ENCODE measurements at regions not wholly inside any gene's neighbourhood (a gene's known extent, or its start where the extent isn't known, plus 50 kb on each side); places are given as distances from the start of the nearest gene placed in this dataset.
"Not testable (repeated sequence)": the region's sequence is repeated elsewhere in the genome, so short reads cannot be mapped to it uniquely, and the experiment has no call there.

- ATAC-seq: no peak
- TF ChIP-seq, protein P1, sequence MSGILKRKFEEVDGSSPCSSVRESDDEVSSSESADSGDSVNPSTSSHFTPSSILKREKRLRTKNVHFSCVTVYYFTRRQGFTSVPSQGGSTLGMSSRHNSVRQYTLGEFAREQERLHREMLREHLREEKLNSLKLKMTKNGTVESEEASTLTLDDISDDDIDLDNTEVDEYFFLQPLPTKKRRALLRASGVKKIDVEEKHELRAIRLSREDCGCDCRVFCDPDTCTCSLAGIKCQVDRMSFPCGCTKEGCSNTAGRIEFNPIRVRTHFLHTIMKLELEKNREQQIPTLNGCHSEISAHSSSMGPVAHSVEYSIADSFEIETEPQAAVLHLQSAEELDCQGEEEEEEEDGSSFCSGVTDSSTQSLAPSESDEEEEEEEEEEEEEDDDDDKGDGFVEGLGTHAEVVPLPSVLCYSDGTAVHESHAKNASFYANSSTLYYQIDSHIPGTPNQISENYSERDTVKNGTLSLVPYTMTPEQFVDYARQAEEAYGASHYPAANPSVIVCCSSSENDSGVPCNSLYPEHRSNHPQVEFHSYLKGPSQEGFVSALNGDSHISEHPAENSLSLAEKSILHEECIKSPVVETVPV (CRISPR knock-in tag; IDR thresholded peaks at IDR 0.05): no peak
Measured at GRCh38 chr6:94894300-94894699, 683.0 kb upstream of the MANEA start.

DNA sequence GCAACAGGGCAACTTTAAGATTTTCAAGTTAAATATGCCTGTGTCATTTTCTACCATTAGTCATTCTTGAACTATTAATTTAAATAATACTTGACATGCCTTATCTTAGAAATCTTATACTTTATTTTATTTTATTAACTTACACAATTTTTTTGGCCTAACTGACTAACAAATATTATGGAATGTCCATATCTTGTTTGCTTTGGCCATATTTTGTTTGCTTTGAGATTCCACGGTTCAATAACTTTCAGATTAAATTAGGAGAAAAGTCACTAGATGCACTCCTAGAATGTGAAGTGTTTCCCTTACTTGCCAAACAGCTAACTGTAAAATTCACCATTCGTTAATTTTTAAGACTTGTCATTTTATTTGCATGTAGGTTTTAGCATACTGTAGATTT is 684.0 kb upstream of the MANEA start:
- no peak for TF ChIP-seq PPARA (CRISPR knock-in tag; IDR thresholded peaks at IDR 0.05; ENCODE audit: borderline replicate concordance)
- no peak for TF ChIP-seq TCF4 (CRISPR knock-in tag; IDR thresholded peaks at IDR 0.05; ENCODE audit: borderline replicate concordance)
- no peak for TF ChIP-seq ARNTL (CRISPR knock-in tag; IDR thresholded peaks at IDR 0.05; ENCODE audit: borderline replicate concordance, low read depth)
- TF ChIP-seq OSR1 (CRISPR knock-in tag; IDR thresholded peaks at IDR 0.05): no peak
- no peak for TF ChIP-seq PATZ1 (CRISPR knock-in tag; IDR thresholded peaks at IDR 0.05; ENCODE audit: borderline replicate concordance)
- TF ChIP-seq CSDC2 (CRISPR knock-in tag; IDR thresholded peaks at IDR 0.05): no peak
- TF ChIP-seq TSHZ2 (CRISPR knock-in tag; IDR thresholded peaks at IDR 0.05): no peak
- TF ChIP-seq ZFP3 (CRISPR knock-in tag; IDR thresholded peaks at IDR 0.05): no peak
- no peak for TF ChIP-seq TOX (CRISPR knock-in tag; IDR thresholded peaks at IDR 0.05; ENCODE audit: borderline replicate concordance)
- no peak for ATAC-seq

DNA sequence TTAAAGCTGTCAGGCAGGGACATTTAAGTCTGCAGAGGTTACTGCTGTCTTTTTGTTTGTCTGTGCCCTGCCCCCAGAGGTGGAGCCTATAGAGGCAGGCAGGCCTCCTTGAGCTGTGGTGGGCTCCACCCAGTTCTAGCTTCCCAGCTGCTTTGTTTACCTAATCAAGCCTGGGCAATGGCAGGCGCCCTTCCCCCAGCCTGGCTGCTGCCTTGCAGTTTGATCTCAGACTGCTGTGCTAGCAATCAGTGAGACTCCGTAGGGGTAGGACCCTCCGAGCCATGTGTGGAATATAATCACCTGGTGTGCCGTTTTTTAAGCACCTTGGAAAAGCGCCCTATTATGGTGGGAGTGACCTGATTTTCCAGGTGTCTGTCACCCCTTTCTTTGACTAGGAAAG is 703.5 kb upstream of the MANEA start:
- ATAC-seq: not testable (repeated sequence)

DNA sequence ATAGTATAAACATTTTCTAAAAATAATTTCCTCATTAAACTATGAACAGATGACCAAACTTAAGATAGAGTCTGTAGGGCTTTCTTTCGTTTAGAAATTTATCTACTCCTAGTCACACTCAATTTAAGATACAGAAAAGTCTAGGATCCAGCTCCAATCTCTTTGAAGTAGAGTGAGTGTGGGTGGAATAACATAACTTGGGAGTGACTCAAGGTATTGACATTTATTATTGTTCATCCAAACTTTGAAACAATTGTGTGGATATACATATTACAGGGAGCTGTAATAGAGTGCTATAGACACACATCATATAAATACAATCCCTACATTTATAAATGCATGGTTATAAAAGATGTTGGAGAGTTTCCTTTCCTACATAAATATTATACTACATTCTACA is 715.2 kb upstream of the MANEA start:
- no peak for TF ChIP-seq CSDC2 (CRISPR knock-in tag; IDR thresholded peaks at IDR 0.05)
- TF ChIP-seq PPARA (CRISPR knock-in tag; IDR thresholded peaks at IDR 0.05; ENCODE audit: borderline replicate concordance): no peak
- TF ChIP-seq TOX (CRISPR knock-in tag; IDR thresholded peaks at IDR 0.05; ENCODE audit: borderline replicate concordance): no peak
- ATAC-seq: no peak

GRCh38 chr6:94859924-94860323 is 717.4 kb upstream of the MANEA start:
- no peak for ATAC-seq
- TF ChIP-seq ISL1 (CRISPR knock-in tag; IDR thresholded peaks at IDR 0.05): no peak
- TF ChIP-seq, protein P1 (CRISPR knock-in tag; IDR thresholded peaks at IDR 0.05): no peak

DNA sequence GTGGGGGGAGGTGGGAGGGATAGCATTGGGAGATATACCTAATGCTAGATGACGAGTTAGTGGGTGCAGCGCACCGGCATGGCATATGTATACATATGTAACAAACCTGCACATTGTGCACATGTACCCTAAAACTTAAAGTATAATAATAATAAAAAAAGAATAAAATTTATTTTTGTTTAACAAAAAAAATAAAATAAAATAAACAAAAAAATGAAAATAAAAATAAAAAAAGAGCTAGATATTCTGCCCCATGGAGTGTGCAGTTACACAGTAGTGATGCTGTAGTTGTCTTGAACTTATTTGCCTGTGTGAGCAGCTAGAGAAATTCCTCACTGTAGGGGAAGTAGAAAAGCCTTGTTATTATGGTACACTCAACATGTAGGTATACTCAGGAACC is 720.3 kb upstream of the MANEA start:
- ATAC-seq: not testable (repeated sequence)

DNA sequence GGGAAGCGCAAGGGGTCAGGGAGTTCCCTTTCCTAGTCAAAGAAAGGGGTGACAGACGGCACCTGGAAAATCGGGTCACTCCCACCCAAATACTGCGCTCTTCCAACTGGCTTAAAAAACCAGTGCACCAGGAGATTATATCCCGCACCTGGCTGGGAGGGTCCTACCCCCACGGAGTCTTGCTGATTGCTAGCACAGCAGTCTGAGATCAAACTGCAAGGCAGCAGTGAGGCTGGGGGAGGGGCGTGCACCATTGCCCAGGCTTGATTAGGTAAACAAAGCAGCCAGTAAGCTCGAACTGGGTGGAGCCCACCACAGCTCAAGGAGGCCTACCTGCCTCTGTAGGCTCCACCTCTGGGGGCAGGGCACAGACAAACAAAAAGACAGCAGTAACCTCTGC is 726.0 kb upstream of the MANEA start:
- not testable (repeated sequence) for ATAC-seq

GRCh38 chr6:94845742-94846141 is 731.6 kb upstream of the MANEA start:
- ATAC-seq: no peak
- TF ChIP-seq, protein P1 (CRISPR knock-in tag; IDR thresholded peaks at IDR 0.05): no peak
- TF ChIP-seq OSR1 (CRISPR knock-in tag; IDR thresholded peaks at IDR 0.05): no peak
- TF ChIP-seq CSDC2 (CRISPR knock-in tag; IDR thresholded peaks at IDR 0.05): no peak
- TF ChIP-seq ZNF70 (CRISPR knock-in tag; IDR thresholded peaks at IDR 0.05): no peak
- no peak for TF ChIP-seq TOX (CRISPR knock-in tag; IDR thresholded peaks at IDR 0.05; ENCODE audit: borderline replicate concordance)
- no peak for TF ChIP-seq CREB5 (CRISPR knock-in tag; IDR thresholded peaks at IDR 0.05; ENCODE audit: low read depth)
- TF ChIP-seq ZC3H10 (CRISPR knock-in tag; IDR thresholded peaks at IDR 0.05): no peak
- TF ChIP-seq, protein P2, sequence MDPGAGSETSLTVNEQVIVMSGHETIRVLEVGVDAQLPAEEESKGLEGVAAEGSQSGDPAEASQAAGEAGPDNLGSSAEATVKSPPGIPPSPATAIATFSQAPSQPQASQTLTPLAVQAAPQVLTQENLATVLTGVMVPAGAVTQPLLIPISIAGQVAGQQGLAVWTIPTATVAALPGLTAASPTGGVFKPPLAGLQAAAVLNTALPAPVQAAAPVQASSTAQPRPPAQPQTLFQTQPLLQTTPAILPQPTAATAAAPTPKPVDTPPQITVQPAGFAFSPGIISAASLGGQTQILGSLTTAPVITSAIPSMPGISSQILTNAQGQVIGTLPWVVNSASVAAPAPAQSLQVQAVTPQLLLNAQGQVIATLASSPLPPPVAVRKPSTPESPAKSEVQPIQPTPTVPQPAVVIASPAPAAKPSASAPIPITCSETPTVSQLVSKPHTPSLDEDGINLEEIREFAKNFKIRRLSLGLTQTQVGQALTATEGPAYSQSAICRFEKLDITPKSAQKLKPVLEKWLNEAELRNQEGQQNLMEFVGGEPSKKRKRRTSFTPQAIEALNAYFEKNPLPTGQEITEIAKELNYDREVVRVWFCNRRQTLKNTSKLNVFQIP (CRISPR knock-in tag; IDR thresholded peaks at IDR 0.05; ENCODE audit: borderline replicate concordance, low read depth): no peak

All from SK-N-SH treated with all-trans-retinoic acid at 6 μM for 48 hours (cell line).